Transverse colon (tissue), 4 donors: ENCODE measurements at regions not wholly inside any gene's neighbourhood (a gene's known extent, or its start where the extent isn't known, plus 50 kb on each side); places are given as distances from the start of the nearest gene placed in this dataset.

ENCODE experiments used
- CTCF ChIP-seq, 5 experiments: fragments of 200-600 bp in 3 of 5; fragments of 450-650 bp in 2 of 5; sonication (generic) in 3 of 5; IDR thresholded peaks; 1 replicate in 2 of 5; 2 replicates in 3 of 5; pipeline ENCODE4 v1.5.1; 2016 to 2017; ENCODE audit warnings: antibody characterized with exemption in 5 of 5, inconsistent platforms in 3 of 5, mild to moderate bottlenecking in 2 of 5, moderate library complexity in 1 of 5
- POLR2A ChIP-seq: fragments of 450-650 bp; IDR thresholded peaks from one replicate; pipeline ENCODE4 v1.6.1; 2016; ENCODE audit warnings: antibody characterized with exemption, mild to moderate bottlenecking, moderate library complexity
- POLR2AphosphoS5 ChIP-seq, 3 donors: sonication (generic); formaldehyde crosslinking; IDR thresholded peaks; one replicate each; pipeline ENCODE4 v1.6.1; 2016; ENCODE audit warnings: antibody characterized with exemption in 3 of 3

- TF ChIP-seq POLR2A (no peak), CTCF (IDR thresholded peaks at IDR 0.05) (no peak), POLR2AphosphoS5 (IDR thresholded peaks at IDR 0.05) (no peak)
Measured at GRCh38 chr18:24825397-24825796, 365.0 kb downstream of the HRH4 start.
